NCI-H1417 (cell line): ENCODE measurements at regions not wholly inside any gene's neighbourhood (a gene's known extent, or its start where the extent isn't known, plus 50 kb on each side); places are given as distances from the start of the nearest gene placed in this dataset.

ENCODE experiments used
- DNase-seq, 3 experiments: peaks; one replicate each; lab custom pipeline; 2025; lab: John Stamatoyannopoulos, UW

DNA sequence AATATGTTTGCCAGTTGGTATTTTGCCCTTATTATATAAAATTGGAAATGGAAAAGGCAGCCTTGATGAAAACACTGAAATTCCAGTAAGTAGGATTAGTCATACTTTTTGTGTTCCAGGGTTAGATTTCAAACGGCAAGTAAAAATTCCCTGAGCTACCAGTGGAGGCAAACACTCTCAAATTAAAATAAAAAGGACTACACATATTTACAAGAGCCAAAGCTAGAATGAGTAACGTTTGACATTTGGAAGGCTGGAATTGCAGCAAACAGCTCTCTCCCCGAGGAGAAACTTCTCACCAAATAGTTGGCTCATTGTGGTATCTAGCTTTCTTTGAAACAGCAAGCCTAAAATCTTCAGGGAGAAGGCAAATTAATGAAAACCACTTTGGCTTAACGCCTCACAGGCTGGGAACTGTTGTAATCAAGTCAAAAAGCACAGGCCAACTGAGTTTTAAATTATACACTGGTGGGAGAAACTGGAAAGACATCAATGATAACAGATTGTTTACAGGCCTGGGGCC lies 288.4 kb downstream of the SNX13 start:
- DNase-seq, result no peak

DNA sequence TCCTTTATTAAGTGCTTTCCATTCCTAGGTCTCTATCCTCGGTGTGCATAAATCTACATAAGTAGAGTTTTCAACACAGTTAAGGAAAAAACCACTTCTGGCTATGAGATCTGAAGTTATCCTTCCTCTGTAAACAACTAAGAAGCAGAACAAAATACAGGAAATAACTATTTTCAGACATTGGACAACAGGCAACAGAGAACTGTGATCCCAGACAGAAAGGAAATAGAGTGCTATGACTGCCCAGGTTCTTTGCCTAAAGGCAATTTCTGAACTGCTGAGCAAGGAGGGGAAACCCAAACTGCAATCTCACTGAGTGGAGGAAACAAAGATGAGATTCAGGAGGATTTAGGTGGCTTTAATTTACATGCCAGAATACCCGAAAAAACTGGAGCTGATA lies 285.4 kb downstream of the SNX13 start:
- DNase-seq, result no peak

DNA sequence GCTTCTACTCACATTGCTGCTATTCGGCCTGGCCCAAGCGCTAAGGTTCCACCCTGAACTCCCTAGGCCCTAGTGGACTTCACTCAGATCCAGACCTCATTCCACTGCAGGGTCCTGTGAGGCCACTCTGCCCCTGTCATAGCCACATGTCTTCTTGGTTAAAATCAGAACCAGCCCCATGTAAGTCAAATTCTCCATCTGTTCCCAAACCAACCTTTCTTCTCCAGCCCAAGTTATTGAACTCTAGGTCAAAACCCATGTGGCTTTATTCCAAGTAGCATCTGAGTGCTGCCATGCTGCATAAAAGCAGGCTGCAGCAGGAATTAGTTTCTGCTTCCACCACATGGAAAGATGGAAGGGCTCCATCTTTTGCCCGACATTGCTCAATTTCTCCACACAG lies 281.2 kb downstream of the SNX13 start:
- no peak for DNase-seq

DNA sequence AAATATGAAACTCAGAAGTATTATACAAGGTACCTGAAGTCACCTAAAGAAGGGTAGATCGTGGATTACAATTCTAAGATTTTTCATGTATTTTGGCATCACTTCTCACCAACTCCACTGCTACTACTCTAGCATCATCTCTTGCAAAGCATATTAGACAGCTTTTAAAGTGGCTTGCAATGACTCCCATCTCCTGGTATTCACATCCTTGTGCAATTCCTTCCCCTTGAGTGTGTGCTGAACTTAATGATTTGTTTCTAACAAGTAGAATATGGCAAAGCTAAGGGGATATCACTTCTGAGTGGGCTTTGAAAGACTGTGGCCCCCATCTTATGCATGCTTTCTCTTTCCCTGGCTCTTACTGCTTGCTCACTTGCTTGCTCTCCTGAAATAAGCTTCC lies 280.2 kb downstream of the SNX13 start:
- DNase-seq, result no peak

DNA sequence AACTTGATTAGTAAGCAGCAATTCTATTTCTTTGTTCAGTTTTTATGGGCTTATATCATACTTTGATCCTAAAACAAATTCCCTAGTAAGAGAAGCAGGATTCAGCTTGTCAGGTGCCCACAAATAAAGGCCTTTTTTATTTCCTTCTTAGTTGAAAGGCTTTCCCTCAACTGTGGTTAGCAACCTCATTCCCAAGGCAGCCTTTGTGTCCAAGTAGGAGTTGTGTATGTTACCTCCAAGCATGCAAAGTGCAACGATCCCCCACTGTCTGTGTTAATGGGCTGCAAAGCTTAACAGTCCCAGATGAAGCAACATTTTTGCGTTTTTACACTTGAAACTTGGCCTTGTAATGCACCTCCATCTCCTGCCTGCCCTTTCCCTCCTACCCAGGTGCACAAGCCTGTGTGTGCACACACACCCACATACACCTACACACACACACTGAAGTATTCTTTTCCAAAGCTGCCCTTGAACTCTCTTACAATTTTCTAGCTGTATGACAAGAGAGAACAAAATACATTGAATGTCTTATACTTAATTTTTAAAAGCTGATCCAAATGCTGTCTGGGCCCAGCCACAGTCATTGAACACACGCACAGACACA lies 278.2 kb downstream of the SNX13 start:
- DNase-seq, result no peak

DNA sequence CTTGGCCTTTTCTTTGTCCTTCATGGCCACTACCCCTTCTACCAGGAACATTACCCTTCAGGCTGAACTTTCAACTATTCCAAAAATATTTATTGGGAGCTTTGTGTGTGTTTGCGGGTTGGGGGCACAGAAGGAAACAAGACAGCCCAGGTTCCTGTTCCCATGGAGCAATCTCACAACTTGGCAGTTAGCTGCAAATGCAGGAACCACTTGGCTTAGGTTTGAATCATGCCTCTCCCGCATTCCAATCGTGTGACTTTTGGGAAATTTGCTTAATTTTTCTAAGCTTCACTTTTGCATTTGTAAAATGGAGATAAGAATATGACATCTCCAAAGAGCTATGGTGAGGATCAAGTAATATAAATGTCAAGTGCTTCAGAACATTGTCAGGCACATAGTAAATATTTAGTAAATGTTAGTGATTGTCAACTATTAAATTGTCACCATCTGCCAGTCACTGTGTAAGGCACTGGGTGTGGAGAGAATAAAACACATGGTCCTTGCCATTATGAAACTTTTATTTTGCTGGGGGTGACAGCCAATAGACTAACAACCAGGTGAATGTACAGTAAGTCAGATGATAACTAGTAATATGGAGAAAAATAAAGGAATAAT lies 277.1 kb downstream of the SNX13 start:
- no peak for DNase-seq

- DNase-seq, result no peak
Observed at GRCh38 chr7:17665029-17665428, 275.3 kb downstream of the SNX13 start.

DNA sequence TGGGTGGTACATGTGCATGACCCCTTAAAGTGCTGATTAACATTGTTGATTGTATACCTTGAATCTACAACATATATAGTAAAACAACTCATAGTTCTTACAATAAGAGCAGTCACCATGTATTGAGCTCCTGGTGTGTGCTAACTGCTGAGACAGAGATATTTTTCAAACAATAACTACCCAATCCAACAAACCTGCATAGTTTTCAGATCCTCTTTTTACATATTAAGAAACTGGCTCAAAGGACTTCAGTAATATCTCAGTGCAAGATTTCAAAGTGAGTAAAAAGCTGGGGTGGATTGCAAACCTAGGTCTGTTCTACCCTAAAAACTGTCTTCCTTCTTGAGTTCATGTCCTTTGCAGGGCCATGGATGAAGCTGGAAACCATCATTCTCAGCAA lies 272.2 kb downstream of the SNX13 start:
- DNase-seq, result no peak

DNA sequence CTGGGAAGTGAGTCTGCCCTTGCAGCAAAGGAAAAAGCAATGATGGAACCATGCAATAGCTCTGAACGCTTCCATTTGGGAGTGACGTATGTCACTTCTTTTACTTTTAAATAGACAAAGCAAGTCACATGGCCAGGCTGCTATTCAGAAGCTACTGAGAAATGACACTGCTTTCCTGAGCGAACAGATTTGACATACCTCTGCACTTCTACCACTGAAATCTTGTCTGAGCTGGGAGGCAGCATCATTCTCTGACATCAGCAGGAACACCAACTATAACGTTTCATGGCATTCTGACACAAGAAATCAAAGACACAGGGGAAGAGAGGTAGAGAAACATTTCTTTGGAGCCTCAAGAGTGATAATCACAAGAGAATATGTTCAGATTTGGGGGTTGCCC lies 271.1 kb downstream of the SNX13 start:
- no peak for DNase-seq

DNA sequence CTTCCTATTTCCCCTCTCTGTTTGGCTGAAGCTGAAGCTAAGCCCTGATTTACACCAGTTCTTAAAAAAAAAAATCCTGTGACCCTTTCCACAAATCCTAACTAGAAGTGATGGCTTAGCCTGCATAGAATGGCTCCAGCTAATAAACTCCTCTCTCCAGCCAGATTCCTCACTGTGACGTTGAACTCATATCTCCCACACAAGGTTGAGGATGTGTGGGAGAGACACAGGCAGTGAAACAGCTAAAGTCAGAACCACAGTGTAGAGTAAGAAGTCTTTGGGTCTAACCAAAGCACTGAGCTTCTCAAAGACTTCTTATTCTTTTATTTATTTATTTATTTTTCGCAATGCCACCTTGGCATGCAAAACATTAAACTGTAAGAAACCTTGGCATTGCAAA lies 268.3 kb downstream of the SNX13 start:
- DNase-seq, result no peak

DNA sequence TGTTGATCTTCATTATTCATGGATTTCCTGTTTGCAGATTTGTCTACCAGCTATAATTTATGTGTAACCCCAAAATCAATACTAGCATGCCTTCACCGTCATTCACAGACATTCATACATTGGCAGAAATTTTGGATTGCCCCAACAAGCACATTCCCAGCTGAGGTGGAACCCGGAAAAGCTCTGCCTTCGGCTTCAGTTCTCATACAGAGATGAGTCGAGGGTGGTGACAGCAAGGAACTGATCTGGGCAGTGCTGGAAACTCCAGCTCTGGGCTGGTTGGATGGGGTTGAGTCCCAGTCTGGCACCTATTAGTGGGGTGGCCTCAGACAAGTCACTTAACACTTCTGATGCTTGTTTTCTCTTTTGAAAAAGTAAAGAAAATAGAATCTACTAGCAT lies 267.5 kb downstream of the SNX13 start:
- no peak for DNase-seq

DNA sequence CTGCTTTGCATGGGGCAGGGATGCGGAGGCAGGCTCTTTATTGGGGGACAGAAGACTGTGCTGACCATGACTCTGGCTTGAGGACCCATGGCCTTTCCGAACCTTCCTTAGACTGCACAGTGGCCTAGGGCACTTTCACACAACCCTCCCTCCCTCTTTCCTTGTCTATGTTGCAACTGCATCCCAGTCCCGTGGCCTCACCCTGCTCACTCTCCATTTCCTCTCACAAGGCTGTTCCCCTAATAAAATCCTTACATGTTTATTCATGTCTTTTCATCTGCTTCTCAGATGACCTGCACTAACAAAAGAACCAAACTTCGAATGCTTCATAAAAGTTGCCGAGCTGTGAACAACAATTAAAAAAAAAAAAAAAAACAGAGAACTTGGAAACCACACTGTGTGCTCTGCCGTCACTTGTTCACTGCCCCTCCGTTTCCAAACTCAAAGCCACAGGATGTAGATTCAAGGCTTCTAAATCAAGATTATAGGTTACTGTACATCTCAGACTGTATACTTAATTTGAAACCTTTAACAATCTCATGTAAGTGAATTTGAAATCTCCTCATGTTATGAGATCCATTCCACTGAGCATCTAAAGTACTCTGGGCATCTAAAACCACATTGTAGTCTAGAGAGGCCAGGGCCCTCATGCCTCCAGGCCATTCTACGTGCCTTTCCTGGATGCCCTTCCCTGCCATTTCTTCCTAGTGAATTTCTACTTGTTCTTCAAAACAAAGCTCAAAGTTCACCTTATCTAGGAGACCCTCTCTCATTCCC lies 265.9 kb downstream of the SNX13 start:
- no peak for DNase-seq

DNA sequence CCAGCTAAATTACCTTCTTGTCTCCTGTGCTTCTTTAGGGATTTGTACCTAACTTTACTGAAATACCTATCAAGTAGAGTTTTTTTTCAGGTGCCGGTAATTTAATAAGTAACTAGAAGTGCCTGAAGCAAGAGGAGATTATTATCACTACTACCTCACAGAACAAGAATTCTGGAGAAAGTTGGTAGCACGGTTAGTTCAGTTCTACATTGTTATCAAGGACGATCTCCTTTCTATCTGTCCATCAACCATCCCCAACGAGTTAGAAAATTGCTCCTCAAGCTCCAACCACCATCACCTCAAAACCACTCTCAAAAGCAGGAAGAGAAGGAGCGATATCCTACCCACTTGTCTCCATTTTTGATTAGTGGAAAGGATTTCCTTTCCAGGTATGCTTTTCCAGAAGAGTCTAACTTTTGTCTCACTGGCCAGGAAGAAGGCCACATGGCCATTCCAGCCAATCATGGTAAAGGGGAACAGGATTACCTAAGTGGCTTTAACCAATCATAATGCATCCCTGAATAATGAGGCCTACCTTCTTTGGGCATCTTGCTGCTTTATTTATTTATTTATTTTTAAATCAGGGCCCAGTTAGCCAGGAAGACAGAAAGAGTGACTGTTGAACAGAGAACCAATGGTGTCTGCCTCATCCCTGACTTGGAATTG lies 265.2 kb downstream of the SNX13 start:
- no peak for DNase-seq

- no peak for DNase-seq
Observed at GRCh38 chr7:17677408-17677807, 262.9 kb downstream of the SNX13 start.

DNA sequence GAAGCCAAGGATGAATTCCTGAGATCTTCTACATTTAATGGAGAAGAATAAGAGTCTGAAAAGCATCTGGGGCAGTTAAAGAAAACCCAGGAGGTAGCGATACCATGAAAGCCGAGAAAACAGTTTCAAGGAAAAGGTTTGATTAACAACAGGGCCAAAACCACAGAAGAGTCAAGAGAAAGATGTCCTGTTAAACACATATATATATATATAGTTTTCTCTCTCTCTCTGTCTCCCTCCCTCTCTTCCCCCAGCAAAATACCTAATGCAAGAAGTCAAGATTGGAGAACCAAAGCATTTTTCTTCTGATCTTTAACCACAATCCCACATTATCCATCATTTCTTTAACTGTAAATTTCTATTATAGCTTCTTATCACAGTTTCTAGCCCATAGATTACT lies 261.4 kb downstream of the SNX13 start:
- no peak for DNase-seq

GRCh38 chr7:17679458-17679857 lies 260.8 kb downstream of the SNX13 start:
- peak in 1 of 3 experiments; percentile 34 for DNase-seq

- DNase-seq, result no peak
Observed at GRCh38 chr7:17680026-17680425, 260.3 kb downstream of the SNX13 start.

GRCh38 chr7:17680943-17681351 lies 259.3 kb downstream of the SNX13 start:
- DNase-seq, result peak in 2 of 3 experiments; percentile 57 to 64

DNA sequence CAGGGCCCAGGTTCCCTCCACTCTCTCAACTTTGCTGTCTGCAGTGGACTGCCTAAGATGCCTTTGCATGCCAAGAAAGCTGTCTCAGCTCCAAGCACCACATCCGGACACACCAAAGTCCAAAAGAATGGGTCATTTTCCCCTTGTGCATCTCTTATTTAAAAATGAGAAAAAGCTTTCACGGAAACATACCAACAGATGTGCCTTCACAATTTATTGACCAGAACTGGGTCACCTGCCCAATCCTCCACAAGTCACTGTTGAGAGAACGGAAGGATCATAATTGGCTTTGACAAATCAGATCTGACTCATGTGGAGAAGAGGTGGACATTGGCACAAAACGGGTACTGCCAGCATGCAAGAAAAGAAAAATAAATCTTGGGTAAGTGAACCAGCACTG lies 258.3 kb downstream of the SNX13 start:
- DNase-seq, result peak in 1 of 3 experiments; percentile 35

DNA sequence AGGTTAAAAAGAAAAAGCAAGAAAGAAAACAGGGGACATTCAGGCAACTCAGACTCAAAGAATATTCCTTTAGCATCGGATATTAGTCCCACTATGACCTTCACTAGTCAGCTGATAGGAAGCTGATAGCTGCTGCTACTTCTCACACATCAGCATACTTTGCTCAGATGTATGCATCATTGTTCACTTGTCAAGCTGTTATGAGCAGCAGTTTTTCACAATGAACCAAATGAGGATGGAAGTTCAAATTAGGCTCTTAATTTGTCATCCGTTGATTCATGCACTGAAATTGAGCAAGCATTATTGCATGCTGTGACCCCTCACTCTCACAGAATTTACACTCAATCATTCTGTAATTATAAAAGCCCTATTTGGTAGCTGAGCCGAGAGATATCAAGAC lies 257.7 kb downstream of the SNX13 start:
- DNase-seq, result peak in 2 of 3 experiments; percentile 20 to 71

GRCh38 chr7:17685141-17685540 lies 255.2 kb downstream of the SNX13 start:
- DNase-seq, result no peak

DNA sequence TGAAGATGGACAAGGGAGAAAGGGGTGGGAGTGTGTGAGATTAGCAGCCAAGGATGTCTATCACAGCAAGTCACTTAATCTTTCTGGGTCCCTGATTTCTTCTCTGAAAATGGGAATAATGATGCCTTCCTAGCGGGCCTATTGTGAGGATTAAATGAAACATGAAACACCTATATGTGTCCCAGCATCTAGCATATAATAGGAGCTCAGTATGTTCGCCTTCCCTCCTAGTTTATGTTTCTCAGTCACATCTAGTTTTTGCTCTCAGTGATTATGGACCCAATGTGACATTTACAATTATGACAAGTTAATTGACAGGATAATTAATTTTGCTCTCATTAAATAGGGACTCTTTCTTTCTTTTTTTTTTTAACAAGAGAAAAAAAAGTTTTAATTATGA lies 252.9 kb downstream of the SNX13 start:
- DNase-seq, result peak in 1 of 3 experiments; percentile 11
